DND-41 (cell line): ENCODE measurements at regions not wholly inside any gene's neighbourhood (a gene's known extent, or its start where the extent isn't known, plus 50 kb on each side); places are given as distances from the start of the nearest gene placed in this dataset.

Experiments
- EZH2 ChIP-seq: IDR thresholded peaks from 3 replicates; pipeline ENCODE4 v1.6.1; 2012; ENCODE audit warnings: borderline replicate concordance, low read depth, mild to moderate bottlenecking, moderate library complexity, low read length, inconsistent platforms; ENCODE audit not compliant: severe bottlenecking
- TF ChIP-seq, protein P1 (sequence below): IDR thresholded peaks from 2 replicates; pipeline ENCODE4 v1.5.1; 2012; ENCODE audit warnings: borderline replicate concordance, low read length, moderate library complexity, mild to moderate bottlenecking; ENCODE audit not compliant: poor library complexity, severe bottlenecking; ENCODE audit errors: extremely low read depth

DNA sequence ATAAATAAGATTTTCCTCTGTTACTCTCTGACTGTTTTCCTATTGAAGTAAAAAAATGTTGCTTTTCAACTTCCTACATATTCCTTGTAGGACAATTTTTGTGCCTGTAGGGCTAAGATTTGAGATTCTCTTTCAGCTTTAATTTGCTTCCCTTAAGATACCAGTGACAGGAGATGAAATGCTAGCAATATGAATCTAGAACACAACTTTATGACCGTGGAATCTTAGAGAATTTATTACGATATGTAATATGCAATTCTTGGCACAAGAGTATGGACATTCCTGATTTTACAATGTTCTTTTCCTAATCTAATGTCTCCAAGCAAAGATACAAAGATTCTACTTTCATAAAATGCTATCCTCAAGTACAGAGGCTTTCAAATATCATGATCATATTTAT, 180.9 kb downstream of the KCNE4 start:
- TF ChIP-seq, protein P1, sequence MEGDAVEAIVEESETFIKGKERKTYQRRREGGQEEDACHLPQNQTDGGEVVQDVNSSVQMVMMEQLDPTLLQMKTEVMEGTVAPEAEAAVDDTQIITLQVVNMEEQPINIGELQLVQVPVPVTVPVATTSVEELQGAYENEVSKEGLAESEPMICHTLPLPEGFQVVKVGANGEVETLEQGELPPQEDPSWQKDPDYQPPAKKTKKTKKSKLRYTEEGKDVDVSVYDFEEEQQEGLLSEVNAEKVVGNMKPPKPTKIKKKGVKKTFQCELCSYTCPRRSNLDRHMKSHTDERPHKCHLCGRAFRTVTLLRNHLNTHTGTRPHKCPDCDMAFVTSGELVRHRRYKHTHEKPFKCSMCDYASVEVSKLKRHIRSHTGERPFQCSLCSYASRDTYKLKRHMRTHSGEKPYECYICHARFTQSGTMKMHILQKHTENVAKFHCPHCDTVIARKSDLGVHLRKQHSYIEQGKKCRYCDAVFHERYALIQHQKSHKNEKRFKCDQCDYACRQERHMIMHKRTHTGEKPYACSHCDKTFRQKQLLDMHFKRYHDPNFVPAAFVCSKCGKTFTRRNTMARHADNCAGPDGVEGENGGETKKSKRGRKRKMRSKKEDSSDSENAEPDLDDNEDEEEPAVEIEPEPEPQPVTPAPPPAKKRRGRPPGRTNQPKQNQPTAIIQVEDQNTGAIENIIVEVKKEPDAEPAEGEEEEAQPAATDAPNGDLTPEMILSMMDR: no peak
- TF ChIP-seq EZH2: no peak
